NCI-H2107 (cell line): ENCODE measurements at regions not wholly inside any gene's neighbourhood (a gene's known extent, or its start where the extent isn't known, plus 50 kb on each side); places are given as distances from the start of the nearest gene placed in this dataset.

Experiments used
- DNase-seq: peaks from one replicate; lab custom pipeline; 2025; lab: John Stamatoyannopoulos, UW

GRCh38 chr15:69576948-69577351 lies 124.3 kb downstream of the RPLP1 start:
- DNase-seq, result no peak

GRCh38 chr15:69577397-69577796 lies 124.8 kb downstream of the RPLP1 start:
- no peak for DNase-seq

GRCh38 chr15:69578252-69578651 lies 125.6 kb downstream of the RPLP1 start:
- no peak for DNase-seq

- no peak for DNase-seq
Observed at GRCh38 chr15:69578787-69579583, 126.4 kb downstream of the RPLP1 start.

- DNase-seq, result no peak
Observed at GRCh38 chr15:69579950-69580618, 127.5 kb downstream of the RPLP1 start.

- DNase-seq, result no peak
Observed at GRCh38 chr15:69583626-69584025, 131.0 kb downstream of the RPLP1 start.

GRCh38 chr15:69585937-69586336 lies 133.3 kb downstream of the RPLP1 start:
- DNase-seq, result no peak

GRCh38 chr15:69586721-69587120 lies 134.1 kb downstream of the RPLP1 start:
- DNase-seq, result no peak

GRCh38 chr15:69587723-69588426 lies 135.3 kb downstream of the RPLP1 start:
- no peak for DNase-seq

- no peak for DNase-seq
Observed at GRCh38 chr15:69590201-69590710, 137.6 kb downstream of the RPLP1 start.

GRCh38 chr15:69590932-69591524 lies 138.4 kb downstream of the RPLP1 start:
- no peak for DNase-seq

- DNase-seq, result no peak
Observed at GRCh38 chr15:69591905-69592508, 139.4 kb downstream of the RPLP1 start.

- no peak for DNase-seq
Observed at GRCh38 chr15:69592954-69593353, 140.3 kb downstream of the RPLP1 start.

- DNase-seq, result no peak
Observed at GRCh38 chr15:69593488-69593887, 140.9 kb downstream of the RPLP1 start.

- peak; percentile 71 for DNase-seq
Observed at GRCh38 chr15:69593981-69594966, 141.7 kb downstream of the RPLP1 start.

- no peak for DNase-seq
Observed at GRCh38 chr15:69595009-69595791, 142.6 kb downstream of the RPLP1 start.

- no peak for DNase-seq
Observed at GRCh38 chr15:69597061-69597592, 144.5 kb downstream of the RPLP1 start.

- DNase-seq, result no peak
Observed at GRCh38 chr15:69599271-69599670, 146.7 kb downstream of the RPLP1 start.

GRCh38 chr15:69600556-69601085 lies 148.0 kb downstream of the RPLP1 start:
- no peak for DNase-seq
